ENCODE measurements at regions not wholly inside any gene's neighbourhood (a gene's known extent, or its start where the extent isn't known, plus 50 kb on each side); places are given as distances from the start of the nearest gene placed in this dataset.

DNA sequence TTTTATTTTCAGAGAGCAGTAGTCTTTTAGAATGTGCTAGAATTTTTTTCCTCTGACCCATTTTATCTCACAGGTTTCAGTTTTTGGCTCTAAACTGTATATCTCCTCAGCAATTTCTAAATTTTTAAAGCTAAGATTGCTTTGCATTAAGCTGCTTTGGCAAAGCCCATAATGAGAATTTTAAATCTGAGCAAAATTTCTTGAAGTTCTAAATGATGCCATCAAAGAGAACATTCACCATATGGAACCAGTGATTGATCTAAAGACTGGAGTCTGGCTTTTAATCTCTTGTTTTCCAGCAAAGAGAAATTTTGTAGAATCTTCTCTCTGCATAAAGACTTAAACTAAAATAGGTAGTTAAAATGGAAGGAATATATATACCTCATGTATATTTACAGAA is 313.6 kb downstream of the TBC1D32 start:
- DNase-seq (ENCODE audit: low spot score), result no peak
- CTCF ChIA-PET, result no interaction called here

DNA sequence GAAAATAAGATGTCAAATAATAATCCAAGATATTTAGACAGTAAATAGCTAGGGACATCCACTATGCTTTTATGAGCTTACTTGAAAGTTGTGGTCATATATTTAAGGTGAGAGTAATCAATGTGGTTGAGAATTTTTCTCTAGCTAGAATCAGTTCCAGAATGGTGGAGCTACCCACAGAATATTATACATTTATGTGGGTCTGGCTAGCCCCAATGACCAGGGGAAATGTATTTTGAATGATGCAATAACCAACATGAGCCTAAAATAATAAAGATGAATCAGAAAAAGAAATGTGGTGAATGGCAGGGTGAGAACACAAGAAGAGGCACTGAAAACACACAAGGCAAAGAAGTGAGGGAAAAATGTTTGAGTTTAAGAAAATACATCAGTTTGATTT is 325.7 kb downstream of the TBC1D32 start:
- H3K4me3 ChIP-seq (ENCODE audit: low read depth, low read length, poor library complexity, severe bottlenecking), result no peak overlapping the region
- no peaks in the 10 kb centered on the region for H3K27me3 ChIP-seq (replicated peaks; ENCODE audit: insufficient read depth, low read depth, low read length, poor library complexity)
- CTCF ChIA-PET, result no interaction called here
- no peaks in the 10 kb centered on the region for H3K9me3 ChIP-seq (ENCODE audit: low read depth, low read length, poor library complexity, severe bottlenecking)
- no TSS peak for BruUV-seq (replicated peaks)
- no peak overlapping the region for H3K27ac ChIP-seq (ENCODE audit: low read depth, low read length, poor library complexity, severe bottlenecking)
- no peaks in the 10 kb centered on the region for H3K36me3 ChIP-seq (ENCODE audit: insufficient read depth, low read length, poor library complexity, severe bottlenecking)
- intact Hi-C loops (cut with micrococcal nuclease; ENCODE audit: unreplicated experiment), result no loop called here
- no peak for DNase-seq (ENCODE audit: low spot score)
- POLR2A ChIA-PET (ENCODE audit: low non-redundant PET), result no interaction called here
- H3K4me1 ChIP-seq (ENCODE audit: insufficient read depth, low read length, poor library complexity, severe bottlenecking), result no peaks in the 10 kb centered on the region
- TF ChIP-seq EZH2 (IDR thresholded peaks at IDR 0.05; ENCODE audit: borderline replicate concordance, low read depth, low read length, poor library complexity, severe bottlenecking) (no peak), CTCF (conservative IDR thresholded peaks at IDR 0.05; ENCODE audit: low read depth, low read length) (no peak)

More for the DNA sequence above, 313.6 kb downstream of the TBC1D32 start:
- H3K9me3 ChIP-seq (ENCODE audit: low read depth, low read length, poor library complexity, severe bottlenecking), result no peaks in the 10 kb centered on the region
- intact Hi-C loops (cut with micrococcal nuclease; ENCODE audit: unreplicated experiment), result no loop called here
- H3K36me3 ChIP-seq (ENCODE audit: insufficient read depth, low read length, poor library complexity, severe bottlenecking), result no peaks in the 10 kb centered on the region
- H3K27ac ChIP-seq (ENCODE audit: low read depth, low read length, poor library complexity, severe bottlenecking), result no peak overlapping the region
- POLR2A ChIA-PET (ENCODE audit: low non-redundant PET), result no interaction called here
- TF ChIP-seq CTCF (conservative IDR thresholded peaks at IDR 0.05; ENCODE audit: low read depth, low read length), result no peak
- no peak for TF ChIP-seq EZH2 (IDR thresholded peaks at IDR 0.05; ENCODE audit: borderline replicate concordance, low read depth, low read length, poor library complexity, severe bottlenecking)
- H3K27me3 ChIP-seq (replicated peaks; ENCODE audit: insufficient read depth, low read depth, low read length, poor library complexity), result peaks cover 6% of the 10 kb centered on the region
- no peaks in the 10 kb centered on the region for H3K4me1 ChIP-seq (ENCODE audit: insufficient read depth, low read length, poor library complexity, severe bottlenecking)
- no TSS peak for BruUV-seq (replicated peaks)
- H3K4me3 ChIP-seq (ENCODE audit: low read depth, low read length, poor library complexity, severe bottlenecking), result no peak overlapping the region

- Histone ChIP-seq H3K9me3 (ENCODE audit: low read depth, low read length, poor library complexity, severe bottlenecking) (no peaks in the 10 kb centered on the region), H3K4me3 (ENCODE audit: low read depth, low read length, poor library complexity, severe bottlenecking) (no peak overlapping the region), H3K27ac (ENCODE audit: low read depth, low read length, poor library complexity, severe bottlenecking) (no peak overlapping the region), H3K4me1 (ENCODE audit: insufficient read depth, low read length, poor library complexity, severe bottlenecking) (no peaks in the 10 kb centered on the region), H3K36me3 (ENCODE audit: insufficient read depth, low read length, poor library complexity, severe bottlenecking) (no peaks in the 10 kb centered on the region), H3K27me3 (replicated peaks; ENCODE audit: insufficient read depth, low read depth, low read length, poor library complexity) (no peaks in the 10 kb centered on the region)
- intact Hi-C loops (cut with micrococcal nuclease; ENCODE audit: unreplicated experiment), result no loop called here
- DNase-seq (ENCODE audit: low spot score), result no peak
- no peak for TF ChIP-seq CTCF (conservative IDR thresholded peaks at IDR 0.05; ENCODE audit: low read depth, low read length)
- no peak for TF ChIP-seq EZH2 (IDR thresholded peaks at IDR 0.05; ENCODE audit: borderline replicate concordance, low read depth, low read length, poor library complexity, severe bottlenecking)
- POLR2A ChIA-PET (ENCODE audit: low non-redundant PET), result no interaction called here
- no TSS peak for BruUV-seq (replicated peaks)
- CTCF ChIA-PET, result no interaction called here
Measured at GRCh38 chr6:121006024-121006423, 328.3 kb downstream of the TBC1D32 start.
